RWPE1 (cell line): ENCODE measurements at regions not wholly inside any gene's neighbourhood (a gene's known extent, or its start where the extent isn't known, plus 50 kb on each side); places are given as distances from the start of the nearest gene placed in this dataset.
A peak's percentile ranks its signal among the peaks of the same experiment; 100 is the strongest.

Experiments
- CTCF ChIA-PET: fragments of 350-600 bp; sonication (Branson Sonifier 250); formaldehyde crosslinking; extraction: SDS; loops from one replicate; lab custom pipeline; 2021; lab: Yijun Ruan, JAX
- POLR2A ChIA-PET: fragments of 400-600 bp; formaldehyde crosslinking; extraction: SDS; loops from one replicate; lab custom pipeline; 2020; ENCODE audit warnings: antibody characterized with exemption; ENCODE audit not compliant: low non-redundant PET; lab: Yijun Ruan, JAX
- DNase-seq: peaks from one replicate; pipeline ENCODE4 v3.0.0; 2012; ENCODE audit warnings: low spot score
- H3K27ac ChIP-seq: fragments of 450-650 bp; 2 replicates; pipeline ENCODE4 v1.5.1; 2017
- CTCF ChIP-seq: fragments of 450-650 bp; conservative IDR thresholded peaks from 2 replicates; pipeline ENCODE4 v1.5.1; 2017; ENCODE audit warnings: low read depth, mild to moderate bottlenecking

- POLR2A ChIA-PET, result no interaction called here
- no peak for TF ChIP-seq CTCF
- no peak overlapping the region for H3K27ac ChIP-seq
- no peak for DNase-seq
- CTCF ChIA-PET, result interaction anchor here (0.5 kb wide), 1 partner anchor 471 kb away, joined by 5 read pairs; no protein-coding TSS in a partner anchor
Observed at GRCh38 chr1:57901208-57901919, 477.5 kb upstream of the DAB1 start.

- TF ChIP-seq CTCF, result no peak
- ChIA-PET POLR2A (no interaction called here), CTCF (no interaction called here)
- no peak for DNase-seq
- no peak overlapping the region for H3K27ac ChIP-seq
Observed at GRCh38 chr1:57898531-57898930, 474.7 kb upstream of the DAB1 start.

GRCh38 chr1:57897581-57897980 lies 473.7 kb upstream of the DAB1 start:
- ChIA-PET POLR2A (no interaction called here), CTCF (no interaction called here)
- no peak for DNase-seq
- TF ChIP-seq CTCF, result no peak
- H3K27ac ChIP-seq, result no peak overlapping the region

GRCh38 chr1:57894315-57894714 lies 470.5 kb upstream of the DAB1 start:
- H3K27ac ChIP-seq, result no peak overlapping the region
- peak; percentile 21 for DNase-seq
- TF ChIP-seq CTCF, result no peak
- ChIA-PET POLR2A (no interaction called here), CTCF (interaction anchor here (0.6 kb wide), 1 partner anchor 120 kb away, joined by 5 read pairs; no protein-coding TSS in a partner anchor)

- no peak for DNase-seq
- ChIA-PET POLR2A (no interaction called here), CTCF (no interaction called here)
- TF ChIP-seq CTCF, result no peak
- H3K27ac ChIP-seq, result no peak overlapping the region
Observed at GRCh38 chr1:57889676-57890320, 465.9 kb upstream of the DAB1 start.

GRCh38 chr1:57887964-57888491 lies 464.2 kb upstream of the DAB1 start:
- ChIA-PET POLR2A (no interaction called here), CTCF (no interaction called here)
- no peak for TF ChIP-seq CTCF

More at GRCh38 chr1:57887964-57888491, 464.2 kb upstream of the DAB1 start:
- no peak overlapping the region for H3K27ac ChIP-seq
- no peak for DNase-seq
